ENCODE measurements at regions not wholly inside any gene's neighbourhood (a gene's known extent, or its start where the extent isn't known, plus 50 kb on each side); places are given as distances from the start of the nearest gene placed in this dataset.

DNA sequence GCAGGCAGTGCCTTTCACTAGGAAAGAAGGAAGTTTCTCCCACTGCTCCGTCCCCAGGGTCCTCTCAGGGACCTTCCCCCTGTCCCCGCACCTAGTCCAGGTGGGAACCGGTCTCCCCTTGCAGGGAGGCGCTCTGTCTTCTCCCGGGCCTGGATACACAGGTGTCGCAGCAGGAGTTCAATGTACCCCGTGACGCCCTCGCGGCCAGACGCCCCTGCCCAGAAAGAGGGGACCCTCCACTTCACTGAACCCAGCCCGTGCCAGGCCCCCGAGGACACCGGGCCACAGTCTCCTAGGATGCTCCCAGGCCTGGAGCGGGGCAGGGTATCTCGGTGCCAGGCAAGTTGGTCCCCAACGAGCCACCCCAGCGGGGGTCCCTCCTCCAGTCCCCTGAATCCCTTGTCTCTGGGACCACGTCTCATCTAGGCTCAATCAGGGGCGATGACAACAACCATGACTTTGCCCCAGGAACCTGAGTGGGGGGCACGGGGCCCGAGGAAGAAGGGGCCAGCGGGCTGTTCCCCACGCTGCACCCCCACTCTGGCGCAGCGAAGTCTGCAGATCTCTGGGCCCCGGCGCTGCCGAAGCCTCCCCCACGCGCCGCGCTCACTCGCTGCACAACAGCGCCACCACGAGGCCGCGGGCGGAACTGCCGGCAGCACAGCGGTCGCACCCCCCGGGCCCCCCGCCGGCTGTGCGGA, 103.0 kb downstream of the EDN3 start:
- DNase-seq (ENCODE audit: low spot score) = peak; percentile 95
- peak; percentile 86 for FAIRE-seq

DNA sequence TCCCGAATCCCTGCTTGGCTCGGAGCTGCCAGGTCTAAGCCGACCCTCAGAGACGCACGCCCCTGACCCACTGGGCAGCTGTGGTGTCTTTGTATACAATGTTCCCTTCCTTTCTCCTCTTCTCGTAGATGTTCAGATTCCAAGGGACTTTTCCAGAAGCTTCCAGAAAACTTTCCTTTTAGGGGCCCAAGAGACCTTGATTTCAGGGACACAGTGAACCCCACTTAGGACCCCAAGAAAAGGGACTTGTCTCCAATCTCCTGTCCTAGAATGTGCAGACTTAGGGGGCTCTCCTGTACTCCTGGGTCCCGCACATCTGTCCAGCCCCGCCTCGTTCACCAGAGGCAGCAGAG, 103.5 kb downstream of the EDN3 start:
- DNase-seq (ENCODE audit: low spot score) (peak; percentile 42), FAIRE-seq (no peak)

DNA sequence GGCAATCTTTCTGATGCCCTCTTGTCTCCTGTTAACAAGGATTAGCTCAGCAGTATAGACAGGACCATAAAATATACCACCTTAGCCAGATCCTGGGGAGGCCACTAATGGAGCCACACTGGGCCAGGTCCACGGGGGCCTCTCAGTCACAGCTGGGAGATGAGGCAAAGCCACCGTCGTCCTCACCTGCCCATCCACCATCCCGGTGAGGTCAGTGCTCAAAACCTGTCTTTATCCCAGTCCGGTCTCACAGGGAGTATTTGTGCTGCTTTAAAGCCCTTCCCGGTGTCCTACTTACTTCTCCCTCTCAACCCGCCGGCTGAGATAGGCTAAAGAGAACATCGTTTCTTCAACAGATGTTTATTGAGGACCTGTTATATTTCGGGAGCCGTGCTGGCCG, 104.3 kb downstream of the EDN3 start:
- FAIRE-seq (peak; percentile 87), DNase-seq (ENCODE audit: low spot score) (no peak)

DNA sequence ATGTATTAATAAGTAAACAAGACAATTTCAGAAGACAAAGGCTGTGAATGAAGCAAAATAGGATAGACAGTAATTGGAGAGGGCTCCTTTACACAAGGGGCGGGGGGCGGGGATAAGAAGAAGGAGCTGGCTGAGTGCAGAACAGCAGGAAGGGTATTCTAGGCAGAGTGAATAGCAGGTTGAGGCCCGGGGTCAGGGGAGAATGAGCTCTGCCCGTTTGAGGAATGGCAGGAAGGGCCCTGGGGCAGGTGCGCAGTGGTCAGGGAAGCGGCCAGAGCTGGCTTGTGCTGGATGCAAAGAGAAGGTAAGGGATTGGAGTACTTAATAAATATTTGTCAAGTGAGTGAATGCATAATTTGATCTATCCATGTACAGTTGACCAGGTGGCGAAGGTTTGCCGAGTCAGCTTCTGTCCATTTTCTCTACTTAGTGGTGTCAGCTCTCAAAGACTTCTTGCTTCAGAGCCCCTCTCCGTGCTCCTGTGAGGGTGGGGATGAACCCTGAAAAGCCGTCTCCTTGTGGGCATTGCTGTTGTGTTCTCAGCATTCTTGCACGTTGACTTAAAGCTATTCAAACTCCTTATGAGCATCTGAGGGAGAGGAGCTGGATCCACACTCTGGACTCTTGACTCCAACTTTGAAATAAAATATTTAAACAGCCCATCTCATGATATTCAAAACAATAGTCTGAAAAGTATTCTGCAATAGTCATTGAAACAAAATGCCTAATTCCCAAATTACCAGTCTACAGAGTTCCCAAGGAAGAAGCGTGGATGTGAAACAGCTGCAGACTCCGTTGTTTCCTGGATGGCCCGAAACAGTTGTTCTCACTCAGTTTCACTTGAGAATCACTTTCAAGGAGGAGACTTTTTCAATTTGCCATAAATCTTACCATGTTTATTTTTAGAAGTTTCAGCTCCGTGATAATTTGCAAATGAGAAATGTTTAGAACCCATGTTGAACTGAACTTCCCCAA, 105.1 kb downstream of the EDN3 start:
- DNase-seq (ENCODE audit: low spot score) = no peak
- FAIRE-seq = no peak

DNA sequence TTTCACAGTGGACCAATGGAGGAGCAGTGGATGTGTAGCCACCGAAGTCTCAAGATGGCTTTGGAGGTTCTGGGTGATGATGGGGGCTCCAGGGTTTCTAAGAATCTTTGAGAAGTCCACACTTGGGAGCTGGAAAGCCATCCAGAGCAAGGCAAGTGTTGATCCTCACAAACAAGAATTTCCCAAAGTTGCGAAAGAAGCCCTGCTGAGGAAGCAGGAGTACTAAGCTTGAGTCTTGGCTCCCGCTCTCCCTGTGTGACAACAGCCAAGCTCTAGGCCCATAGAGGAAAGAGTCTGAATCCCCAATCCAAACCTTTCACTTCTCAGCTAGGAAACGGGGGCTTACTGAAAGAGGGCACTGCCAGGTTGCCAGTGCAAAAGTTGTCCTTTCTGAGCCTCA, 106.0 kb downstream of the EDN3 start:
- DNase-seq (ENCODE audit: low spot score) = no peak
- FAIRE-seq = no peak

DNA sequence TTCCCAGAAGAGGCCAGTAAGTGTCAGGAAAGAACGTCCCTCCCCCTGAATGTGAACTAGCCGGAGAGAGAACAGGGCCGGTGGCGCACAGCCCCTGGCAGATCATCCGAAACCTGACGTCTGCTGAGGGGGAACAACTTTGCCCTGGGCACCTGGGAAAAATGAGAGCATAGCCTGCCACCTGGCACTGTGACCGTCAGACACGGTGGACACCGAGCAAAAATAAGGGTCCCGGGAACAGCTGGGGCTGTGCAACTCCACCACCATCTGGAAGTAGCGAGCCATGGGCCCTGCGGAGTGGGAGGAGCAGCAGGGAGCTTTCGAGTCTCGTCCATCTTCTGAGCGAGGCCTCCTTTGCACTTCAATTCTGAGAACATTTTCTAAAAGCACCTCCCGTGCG, 110.8 kb downstream of the EDN3 start:
- FAIRE-seq = no peak
- DNase-seq (ENCODE audit: low spot score) = no peak

DNA sequence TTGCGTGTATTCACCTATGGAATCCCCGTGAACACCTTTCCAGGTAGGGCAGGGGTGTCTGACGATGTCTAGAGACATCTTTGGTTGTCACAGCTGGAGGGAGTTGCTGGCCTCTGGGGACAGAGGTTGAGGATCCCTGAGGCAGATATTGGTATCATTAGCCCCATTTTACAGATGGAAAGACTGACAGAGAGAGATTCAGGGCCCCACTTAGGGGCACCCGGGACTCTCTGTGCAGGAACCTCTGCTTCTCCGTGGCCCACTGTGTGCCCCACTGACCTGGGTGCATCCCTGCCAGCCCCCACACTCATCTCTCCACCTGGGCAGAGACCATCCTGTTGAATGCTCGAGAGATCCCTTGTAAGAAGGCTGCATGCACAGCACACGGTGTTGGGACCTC, 111.2 kb downstream of the EDN3 start:
- DNase-seq (ENCODE audit: low spot score) = no peak
- no peak for FAIRE-seq

DNA sequence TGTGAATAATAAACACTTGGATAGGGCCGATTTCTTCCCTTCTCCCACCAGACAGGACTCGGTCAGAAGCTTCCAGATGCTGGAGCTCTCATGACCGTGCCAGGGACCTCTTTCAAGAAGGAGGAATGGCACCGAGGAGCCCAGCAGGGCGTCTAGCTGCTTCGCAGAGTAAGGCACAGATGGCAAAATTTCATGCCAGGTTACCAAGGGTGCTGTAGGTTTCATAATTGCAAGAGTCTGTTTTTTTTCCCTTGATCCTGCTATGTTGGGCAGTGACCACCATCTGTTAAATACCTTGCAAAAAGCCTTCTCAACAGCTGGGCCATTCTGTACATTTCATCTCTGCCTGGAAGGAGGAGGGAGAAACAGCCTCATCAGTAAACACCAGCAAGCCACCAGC, 111.8 kb downstream of the EDN3 start:
- DNase-seq (ENCODE audit: low spot score) (no peak), FAIRE-seq (no peak)

DNA sequence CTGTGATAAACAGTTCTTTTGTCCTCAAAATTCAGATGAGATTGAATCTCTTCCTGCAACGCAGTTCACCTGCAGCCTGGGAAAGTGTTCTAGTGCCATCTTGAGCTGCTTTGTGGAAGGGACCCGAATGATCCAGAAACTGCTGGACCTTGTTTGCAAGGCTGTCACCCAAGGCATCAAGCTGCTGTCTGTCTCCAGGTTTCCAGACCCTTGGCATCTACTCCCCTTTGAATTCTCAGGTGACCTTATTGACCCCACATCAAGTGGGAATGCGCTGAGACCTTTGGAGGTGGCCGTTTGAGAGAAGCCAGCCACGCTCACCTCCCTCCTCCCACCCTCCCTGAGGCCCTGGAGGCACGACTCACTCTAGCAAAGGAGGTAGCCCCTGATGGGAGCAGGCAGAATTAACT, 112.5 kb downstream of the EDN3 start:
- DNase-seq (ENCODE audit: low spot score) (no peak), FAIRE-seq (no peak)

DNA sequence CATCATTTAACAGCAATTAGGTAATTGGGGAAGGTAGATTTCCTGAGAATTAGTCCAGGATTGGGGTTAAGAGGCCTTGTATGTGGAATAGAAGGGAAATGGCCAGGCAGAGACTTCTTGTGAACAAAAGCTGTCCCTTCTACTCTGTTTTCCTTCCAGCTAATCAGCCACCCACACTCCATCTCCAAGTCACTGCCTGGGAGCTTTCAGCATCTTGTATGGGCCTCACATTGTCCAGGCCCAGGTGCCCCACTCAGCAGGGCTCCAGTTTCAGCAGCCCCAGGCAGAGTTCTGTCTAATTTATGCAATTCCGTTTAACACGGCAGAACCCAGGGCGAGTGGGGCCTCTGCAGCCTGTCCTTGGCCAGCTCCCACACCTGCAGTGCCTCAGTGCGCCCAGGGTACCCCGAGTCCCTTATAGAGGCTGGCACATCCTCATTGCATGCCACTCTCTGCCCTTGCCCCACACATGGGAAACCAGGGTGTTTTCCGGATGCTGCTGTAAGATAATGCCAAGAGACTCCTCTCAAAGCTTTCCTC, 113.0 kb downstream of the EDN3 start:
- no peak for DNase-seq (ENCODE audit: low spot score)
- no peak for FAIRE-seq

DNA sequence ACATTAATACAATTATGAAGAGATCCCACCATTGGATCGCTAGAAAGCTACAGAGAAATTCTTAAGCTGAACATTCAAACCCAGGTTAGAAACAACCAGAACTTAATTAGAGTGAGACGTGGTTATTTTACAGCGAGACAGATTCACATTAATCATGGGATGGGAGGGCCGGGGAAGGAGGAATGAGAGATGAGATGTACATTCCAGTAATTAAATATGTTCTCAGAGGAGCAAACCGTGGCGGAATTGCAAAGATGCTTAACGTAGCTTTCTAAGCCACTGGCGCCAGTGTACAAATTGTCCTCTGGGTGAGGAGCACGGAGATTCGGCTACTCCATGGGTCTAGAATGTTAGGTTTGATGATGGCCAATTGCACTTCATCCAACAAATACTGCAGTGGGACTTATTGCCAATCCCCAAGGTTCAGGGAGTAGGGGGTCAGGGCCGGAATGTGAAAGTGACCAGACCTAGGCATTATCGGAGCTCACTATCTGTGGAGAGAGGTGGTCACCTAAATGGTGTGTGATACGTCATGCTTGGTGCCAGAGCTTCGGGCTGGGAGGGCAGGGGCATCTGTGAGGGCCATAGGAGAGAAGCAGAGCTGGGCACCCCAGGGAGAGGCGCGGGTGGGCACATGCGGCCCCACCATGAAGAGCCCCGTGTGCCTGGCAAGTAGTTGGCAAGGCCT, 114.7 kb downstream of the EDN3 start:
- no peak for DNase-seq (ENCODE audit: low spot score)
- no peak for FAIRE-seq

DNA sequence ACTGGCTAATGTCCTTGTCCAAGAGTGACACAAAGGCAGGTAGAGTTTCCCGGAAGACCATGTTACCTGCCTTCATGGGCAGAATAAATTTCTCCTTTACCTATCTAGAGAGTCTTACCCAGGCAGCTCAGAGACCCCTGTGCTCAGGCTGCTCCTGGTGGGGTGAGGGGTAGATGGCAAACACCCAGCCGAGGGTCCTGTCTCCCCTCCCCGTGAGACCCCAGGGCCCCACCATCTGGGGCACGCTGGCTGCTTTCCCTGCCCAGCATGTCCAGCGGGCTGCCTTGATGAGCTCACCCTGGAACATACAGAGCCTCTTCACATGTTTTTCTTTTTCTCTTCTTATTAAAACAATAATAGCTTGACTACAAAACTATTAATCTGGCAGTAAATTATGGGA, 116.5 kb downstream of the EDN3 start:
- DNase-seq (ENCODE audit: low spot score) (no peak), FAIRE-seq (no peak)

DNA sequence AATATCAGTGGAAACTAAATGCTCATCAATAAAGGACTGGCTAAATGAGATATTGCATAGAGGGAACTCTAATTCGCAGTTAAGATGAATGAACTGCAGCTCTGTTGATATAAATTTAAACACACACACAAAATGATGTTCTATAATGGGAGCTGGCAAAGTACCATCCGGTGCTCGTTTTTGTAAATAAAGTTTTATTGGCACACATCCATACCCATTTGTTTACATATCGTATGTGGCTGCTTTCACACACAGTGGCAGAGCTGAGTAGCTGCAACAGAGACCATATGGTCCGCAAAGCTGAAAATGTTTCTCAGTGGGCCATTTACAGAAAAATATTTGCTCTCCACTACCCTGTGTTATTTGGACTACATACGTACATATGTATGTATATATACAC, 120.7 kb downstream of the EDN3 start:
- no peak for DNase-seq (ENCODE audit: low spot score)

DNA sequence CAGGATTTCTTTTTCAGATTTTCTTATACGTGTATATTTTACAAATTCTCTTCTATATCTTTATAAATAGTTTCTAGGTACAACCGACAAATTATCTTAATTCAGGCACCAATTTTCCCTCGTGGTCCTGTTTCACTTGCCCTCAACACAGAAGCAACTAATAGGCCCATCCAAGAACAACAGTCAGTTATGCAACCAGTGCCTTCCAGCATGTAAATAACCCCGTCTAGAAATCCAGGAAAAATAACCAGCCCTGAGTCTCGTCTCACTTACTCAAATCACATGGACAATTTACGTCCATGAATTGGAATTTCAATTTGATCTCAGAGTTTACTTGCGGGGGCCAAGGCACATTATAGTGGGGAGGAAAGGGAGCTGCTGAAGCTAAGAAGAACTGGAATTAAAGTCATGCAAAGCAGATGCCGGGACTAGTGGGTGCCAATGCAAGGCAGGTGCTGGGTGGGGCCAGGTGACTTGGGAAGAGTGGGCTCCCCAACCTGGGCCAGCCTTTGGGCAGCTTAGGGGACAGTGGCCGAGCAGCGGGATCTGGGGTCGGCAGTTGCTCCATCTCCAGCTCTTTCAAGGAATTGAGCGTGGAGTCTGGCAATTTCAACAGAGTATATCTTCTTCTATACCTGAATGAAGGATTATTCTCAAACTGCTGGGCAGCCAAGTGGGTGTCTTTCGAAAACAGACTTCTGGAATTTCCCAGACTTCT, 121.7 kb downstream of the EDN3 start:
- FAIRE-seq (no peak), DNase-seq (ENCODE audit: low spot score) (no peak)

More for the DNA sequence above, 120.7 kb downstream of the EDN3 start:
- peak; percentile 77 for FAIRE-seq

DNA sequence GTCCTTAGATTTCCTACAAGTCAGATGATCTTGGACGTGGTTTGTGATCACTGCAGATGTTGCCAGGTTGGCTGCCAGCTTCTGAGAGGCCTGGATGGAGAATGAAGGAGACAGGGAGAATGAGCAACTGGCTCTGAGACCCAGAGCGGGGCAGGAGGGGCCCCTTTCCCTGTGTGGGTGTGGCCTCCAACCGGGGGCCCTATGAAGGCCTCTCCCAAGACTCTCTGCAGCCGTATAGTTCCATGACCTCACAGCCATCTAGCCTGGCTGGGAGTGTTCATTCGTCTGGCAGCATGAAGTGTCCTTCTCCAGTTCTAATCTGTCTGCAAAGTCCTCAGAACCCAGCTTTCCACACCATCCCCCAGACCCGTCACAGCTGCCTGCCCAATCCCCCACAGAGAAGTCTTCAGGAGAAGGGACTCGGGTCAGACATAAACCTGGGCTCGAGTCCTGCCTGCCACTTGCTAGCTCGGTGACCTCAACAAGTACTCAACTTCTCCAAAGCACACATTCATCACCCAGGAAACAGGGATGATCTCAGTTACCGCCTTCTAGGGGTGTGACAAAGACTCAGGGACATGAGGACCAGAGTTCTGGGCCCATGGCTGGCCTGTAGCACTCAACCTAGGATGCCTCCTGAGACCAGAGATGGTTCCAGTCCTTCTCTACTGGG, 122.6 kb downstream of the EDN3 start:
- no peak for FAIRE-seq
- no peak for DNase-seq (ENCODE audit: low spot score)

DNA sequence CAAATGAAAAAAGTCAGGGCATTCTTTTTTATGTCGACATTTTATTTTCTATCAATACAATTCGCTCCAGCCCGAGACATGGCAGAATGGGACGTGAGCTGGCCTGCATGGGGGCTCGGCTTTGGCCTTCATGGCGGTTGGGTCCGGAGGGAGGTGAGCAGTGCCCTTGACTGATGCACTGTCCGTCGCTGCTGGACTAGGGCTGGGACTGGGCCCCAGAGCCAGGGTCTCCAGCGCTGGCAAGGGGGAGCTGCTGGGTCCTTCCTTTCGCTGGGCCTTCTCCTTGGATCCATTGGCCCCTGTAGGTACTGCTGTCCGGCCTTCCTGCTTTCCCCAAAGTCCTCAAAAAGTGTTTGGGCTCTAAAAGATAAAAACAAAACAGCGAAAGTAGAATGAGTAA, 124.6 kb downstream of the EDN3 start:
- FAIRE-seq = no peak

DNA sequence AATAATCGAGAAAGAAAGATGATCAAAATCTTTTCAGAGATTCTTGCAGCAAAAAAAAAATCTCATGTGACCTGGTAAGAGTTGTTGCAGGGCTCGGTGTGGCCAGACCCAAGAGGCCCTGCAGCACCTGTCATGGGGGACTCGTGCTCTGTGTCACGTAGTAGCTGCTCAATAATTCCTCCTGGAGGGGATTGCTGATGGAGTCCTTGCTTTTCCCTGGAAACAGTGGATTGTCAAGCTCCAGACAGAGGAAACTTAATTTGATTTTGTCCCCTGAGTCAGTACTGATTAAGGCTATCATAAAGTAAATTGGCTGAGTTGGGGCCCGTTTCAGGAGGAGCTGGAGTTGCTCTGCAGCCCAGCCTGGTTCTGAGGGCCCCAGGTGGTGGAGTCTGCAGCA, 125.2 kb downstream of the EDN3 start:
- FAIRE-seq (no peak), DNase-seq (ENCODE audit: low spot score) (no peak)

More for the DNA sequence above, 124.6 kb downstream of the EDN3 start:
- no peak for DNase-seq (ENCODE audit: low spot score)

DNA sequence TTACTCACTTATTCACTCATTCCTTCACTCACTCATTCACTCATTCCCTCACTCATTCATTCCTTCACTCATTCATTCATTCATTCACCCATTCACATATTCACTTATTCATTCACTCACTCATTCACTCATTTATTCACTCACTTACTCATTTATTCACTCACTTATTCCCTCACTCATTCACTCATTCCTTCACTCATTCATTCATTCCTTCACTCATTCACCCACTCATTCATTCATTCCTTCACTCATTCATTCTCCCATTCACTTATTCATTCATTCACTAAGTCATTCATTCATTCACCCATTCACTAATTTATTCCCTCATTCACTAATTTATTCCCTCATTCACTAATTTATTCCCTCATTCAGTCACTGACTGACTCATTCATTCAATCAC, 127.6 kb downstream of the EDN3 start:
- DNase-seq (ENCODE audit: low spot score) (no peak), FAIRE-seq (peak; percentile 82)

DNA sequence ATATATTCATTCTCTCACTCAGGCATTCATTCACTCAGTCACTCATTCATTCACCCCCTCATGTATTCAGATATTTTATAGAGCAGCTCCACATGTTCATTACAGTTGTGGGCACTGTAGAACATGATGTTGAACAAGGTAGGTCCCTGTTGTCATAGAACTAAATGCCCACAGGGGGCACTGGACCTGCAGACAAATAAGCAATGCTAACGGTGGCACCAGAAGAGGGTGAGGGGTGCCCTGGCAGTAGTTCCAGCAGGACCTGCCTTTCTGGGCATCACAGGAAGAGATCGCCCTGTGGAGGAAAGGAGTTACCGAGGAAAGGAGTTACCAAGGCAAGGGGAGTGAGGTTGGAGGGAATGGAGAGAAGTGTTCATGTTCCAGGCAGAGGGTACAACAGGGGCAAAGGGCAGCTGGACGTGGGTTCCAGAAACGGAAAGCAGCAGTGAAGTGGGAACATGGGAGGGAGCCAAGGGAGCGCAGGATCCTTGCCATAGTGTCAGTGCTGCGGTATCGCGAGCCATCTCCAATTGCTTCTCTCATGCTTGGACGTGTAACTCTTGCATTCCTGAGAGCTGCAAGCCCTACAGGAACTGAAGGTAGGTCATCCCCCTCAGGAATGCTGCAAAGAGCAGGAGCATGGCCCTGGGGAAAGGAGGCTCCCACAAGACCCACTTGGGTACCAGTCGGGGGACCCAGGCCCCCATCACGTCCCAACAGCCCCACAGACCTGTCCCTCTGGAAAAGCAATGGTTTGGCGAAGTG, 128.2 kb downstream of the EDN3 start:
- FAIRE-seq = no peak
- DNase-seq (ENCODE audit: low spot score) = peak; percentile 65

DNA sequence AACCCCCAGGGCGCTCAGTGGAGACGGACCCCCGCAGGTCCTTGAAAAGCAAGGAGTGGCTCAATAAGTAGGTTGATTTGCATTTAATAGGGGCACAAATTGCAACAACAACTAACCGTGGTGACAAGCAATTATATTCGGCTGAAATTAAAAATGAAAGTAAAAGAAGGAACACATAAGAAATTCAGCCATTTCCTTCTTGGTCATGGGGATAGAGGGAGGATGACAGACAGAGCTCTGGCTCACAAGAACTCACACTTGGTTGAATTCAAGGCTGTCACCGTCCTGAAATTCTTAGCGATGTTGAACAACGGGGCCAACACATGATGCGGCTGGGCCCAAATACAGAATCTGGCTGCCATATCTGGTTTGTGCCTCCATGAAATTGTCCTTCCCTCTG, 129.0 kb downstream of the EDN3 start:
- DNase-seq (ENCODE audit: low spot score) = no peak
- FAIRE-seq = no peak
